IMR-90 (cell line): ENCODE measurements at regions not wholly inside any gene's neighbourhood (a gene's known extent, or its start where the extent isn't known, plus 50 kb on each side); places are given as distances from the start of the nearest gene placed in this dataset.

Experiments used
- ATAC-seq: fragments of 200-7000 bp; cut with Tn5 transposase; 2 replicates; pipeline ENCODE4 v1.9.1; 2020; ENCODE audit warnings: low read depth, mild to moderate bottlenecking, moderate library complexity
- BruUV-seq: library from RNA; stranded (reverse); fragments of 400-500 nt; replicated peaks from 2 replicates; lab custom pipeline; 2021; lab: Mats Ljungman, UMichigan
- CTCF ChIA-PET: fragments of 300-600 bp; formaldehyde crosslinking; extraction: SDS; loops from one replicate; lab custom pipeline; 2021; ENCODE audit warnings: antibody characterized with exemption; lab: Yijun Ruan, JAX
- POLR2A ChIA-PET: fragments of 300-600 bp; sonication (Branson Sonifier 250); formaldehyde crosslinking; loops from one replicate; lab custom pipeline; 2022; ENCODE audit warnings: antibody characterized with exemption; ENCODE audit not compliant: unreplicated experiment; lab: Charles Lee
- DNase-seq: peaks from one replicate; pipeline ENCODE4 v3.0.0; 2013
- H2AFZ ChIP-seq: replicated peaks from 2 replicates; pipeline ENCODE3; 2013; ENCODE audit warnings: low read length, mild to moderate bottlenecking; ENCODE audit not compliant: poor library complexity
- H2AK5ac ChIP-seq: 2 replicates; pipeline ENCODE4 v1.6.1; 2013; ENCODE audit warnings: low read depth, low read length, inconsistent platforms
- H2AK9ac ChIP-seq: replicated peaks from 2 replicates; pipeline ENCODE3; 2013; ENCODE audit warnings: mild to moderate bottlenecking, low read depth, low read length, moderate library complexity; ENCODE audit not compliant: poor library complexity
- H2BK120ac ChIP-seq: 2 replicates; pipeline ENCODE4 v1.6.1; 2013; ENCODE audit warnings: low read depth, low read length, inconsistent platforms
- H2BK15ac ChIP-seq: 3 replicates; pipeline ENCODE4 v1.6.1; 2013; ENCODE audit warnings: low read depth, low read length, inconsistent platforms
- H2BK20ac ChIP-seq: 2 replicates; pipeline ENCODE4 v1.6.1; 2013; ENCODE audit warnings: low read depth, mild to moderate bottlenecking, inconsistent platforms, low read length, moderate library complexity
- H2BK5ac ChIP-seq: 2 replicates; pipeline ENCODE4 v1.6.1; 2013; ENCODE audit warnings: mild to moderate bottlenecking, low read depth, low read length, inconsistent platforms; ENCODE audit not compliant: poor library complexity, severe bottlenecking
- H3K14ac ChIP-seq: replicated peaks from 2 replicates; pipeline ENCODE4 v1.6.1; 2013; ENCODE audit warnings: low read depth, low read length, inconsistent platforms
- H3K18ac ChIP-seq: 2 replicates; pipeline ENCODE4 v1.6.1; 2013; ENCODE audit warnings: low read depth, low read length, control low read depth
- H3K23ac ChIP-seq: 2 replicates; pipeline ENCODE4 v1.6.1; 2013; ENCODE audit warnings: low read depth, low read length, inconsistent platforms
- H3K27ac ChIP-seq: 2 replicates; pipeline ENCODE4 v1.5.1; 2013; ENCODE audit warnings: mild to moderate bottlenecking, control low read depth, low read length; ENCODE audit not compliant: insufficient read depth
- H3K27me3 ChIP-seq: 2 replicates; pipeline ENCODE4 v1.6.1; 2013; ENCODE audit warnings: low read length; ENCODE audit not compliant: control insufficient read depth, insufficient read depth
- H3K36me3 ChIP-seq: 2 replicates; pipeline ENCODE4 v1.6.1; 2013; ENCODE audit warnings: low read length, mixed read lengths; ENCODE audit not compliant: control insufficient read depth, insufficient read depth
- H3K4ac ChIP-seq: 2 replicates; pipeline ENCODE4 v1.6.1; 2013; ENCODE audit warnings: low read depth, low read length, inconsistent platforms
- H3K4me1 ChIP-seq: 2 replicates; pipeline ENCODE4 v1.6.1; 2013; ENCODE audit warnings: low read length, mixed read lengths; ENCODE audit not compliant: control insufficient read depth, insufficient read depth
- H3K4me2 ChIP-seq: 2 replicates; pipeline ENCODE4 v1.6.1; 2013; ENCODE audit warnings: low read depth, mild to moderate bottlenecking, control low read depth, low read length, moderate library complexity
- H3K4me3 ChIP-seq: 2 replicates; pipeline ENCODE4 v1.5.1; 2013; ENCODE audit warnings: low read depth, mild to moderate bottlenecking, control low read depth, low read length, moderate library complexity; ENCODE audit not compliant: insufficient read depth
- H3K56ac ChIP-seq: 2 replicates; pipeline ENCODE4 v1.6.1; 2013; ENCODE audit warnings: low read length, inconsistent platforms; ENCODE audit not compliant: insufficient read depth; ENCODE audit errors: extremely low read depth
- H3K79me1 ChIP-seq, 2 experiments: 2 replicates each; pipeline ENCODE4 v1.6.1; 2013; ENCODE audit warnings: low read length in 2 of 2, inconsistent platforms in 1 of 2, low read depth in 1 of 2
- H3K9ac ChIP-seq: 2 replicates; pipeline ENCODE4 v1.6.1; 2013; ENCODE audit warnings: low read depth, low read length, control low read depth
- H3K9me1 ChIP-seq: 2 replicates; pipeline ENCODE4 v1.6.1; 2013; ENCODE audit warnings: low read length, inconsistent platforms; ENCODE audit not compliant: insufficient read depth
- H3K9me3 ChIP-seq: 2 replicates; pipeline ENCODE4 v1.6.1; 2013; ENCODE audit warnings: low read length; ENCODE audit not compliant: control insufficient read depth, insufficient read depth
- H4K20me1 ChIP-seq: 2 replicates; pipeline ENCODE4 v1.6.1; 2013; ENCODE audit warnings: low read length, inconsistent platforms; ENCODE audit not compliant: insufficient read depth
- H4K5ac ChIP-seq: 2 replicates; pipeline ENCODE4 v1.6.1; 2013; ENCODE audit warnings: mild to moderate bottlenecking, low read depth, low read length, control low read depth
- H4K8ac ChIP-seq, 2 experiments: 2 replicates each; pipeline ENCODE4 v1.6.1; 2013; ENCODE audit warnings: low read depth in 2 of 2, low read length in 2 of 2, control low read depth in 1 of 2, inconsistent platforms in 1 of 2
- H4K91ac ChIP-seq: 2 replicates; pipeline ENCODE4 v1.6.1; 2013; ENCODE audit warnings: low read depth, low read length, inconsistent platforms; ENCODE audit not compliant: insufficient read depth
- BHLHE40 ChIP-seq: fragments of 150-350 bp; IDR thresholded peaks from 2 replicates; pipeline ENCODE4 v1.6.1; 2016; ENCODE audit warnings: mild to moderate bottlenecking, low read depth, low read length
- CEBPB ChIP-seq: IDR thresholded peaks from 2 replicates; pipeline ENCODE4 v1.6.1; 2012; ENCODE audit warnings: low read depth, low read length, improper control_type of control experiment
- CHD1 ChIP-seq: IDR thresholded peaks from 2 replicates; pipeline ENCODE4 v1.6.1; 2012; ENCODE audit warnings: low read depth, low read length, improper control_type of control experiment
- CTCF ChIP-seq: conservative IDR thresholded peaks from 2 replicates; pipeline ENCODE4 v1.5.1; 2012; ENCODE audit warnings: mild to moderate bottlenecking, low read depth, low read length, improper control_type of control experiment
- ELK1 ChIP-seq: fragments of 150-350 bp; IDR thresholded peaks from 2 replicates; pipeline ENCODE4 v1.6.1; 2016; ENCODE audit warnings: low read depth, mild to moderate bottlenecking, low read length, moderate library complexity, borderline replicate concordance
- FOS ChIP-seq: fragments of 150-350 bp; IDR thresholded peaks from 2 replicates; pipeline ENCODE4 v1.6.1; 2016; ENCODE audit warnings: low read depth, low read length
- MAFK ChIP-seq: IDR thresholded peaks from 2 replicates; pipeline ENCODE4 v1.6.1; 2012; ENCODE audit warnings: low read depth, low read length, improper control_type of control experiment
- MAZ ChIP-seq: IDR thresholded peaks from 2 replicates; pipeline ENCODE4 v1.6.1; 2012; ENCODE audit warnings: low read depth, mild to moderate bottlenecking, low read length, improper control_type of control experiment, moderate library complexity, borderline replicate concordance
- MXI1 ChIP-seq: IDR thresholded peaks from 2 replicates; pipeline ENCODE4 v1.6.1; 2012; ENCODE audit warnings: low read depth, mild to moderate bottlenecking, low read length, moderate library complexity, borderline replicate concordance
- NFE2L2 ChIP-seq: fragments of 150-350 bp; IDR thresholded peaks from 2 replicates; pipeline ENCODE4 v1.6.1; 2016; ENCODE audit warnings: low read depth, mild to moderate bottlenecking, low read length
- POLR2A ChIP-seq: IDR thresholded peaks from 2 replicates; pipeline ENCODE4 v1.6.1; 2012; ENCODE audit warnings: mild to moderate bottlenecking, low read depth, low read length
- RAD21 ChIP-seq: IDR thresholded peaks from 2 replicates; pipeline ENCODE4 v1.6.1; 2012; ENCODE audit warnings: low read length, improper control_type of control experiment
- RCOR1 ChIP-seq: IDR thresholded peaks from 2 replicates; pipeline ENCODE4 v1.6.1; 2012; ENCODE audit warnings: mild to moderate bottlenecking, low read length, improper control_type of control experiment; ENCODE audit not compliant: insufficient replicate concordance
- RFX5 ChIP-seq: IDR thresholded peaks from 2 replicates; pipeline ENCODE4 v1.8.0; 2012; ENCODE audit warnings: low read depth, mild to moderate bottlenecking, low read length, moderate library complexity
- SMC3 ChIP-seq: fragments of 150-350 bp; IDR thresholded peaks from 2 replicates; pipeline ENCODE4 v1.6.1; 2016; ENCODE audit warnings: low read depth, mild to moderate bottlenecking, antibody characterized with exemption, low read length, moderate library complexity
- WGBS, 2 experiments: methylation state at CpG; one replicate each; pipeline versions ENCODE4 v1.1.5 to v1.1.7; 2013; ENCODE audit warnings: missing lambda C conversion rate in 2 of 2; ENCODE audit not compliant: insufficient read length in 1 of 2; ENCODE audit errors: extremely low coverage in 2 of 2; 5-methylcytosine and 5-hydroxymethylcytosine counted together
- dilution Hi-C: fragments of 300-500 bp; cut with HindIII; formaldehyde crosslinking; loops from one replicate; pipeline ENCODE4 v1.14.3; 2018; ENCODE audit warnings: low sequenced_read_pairs; ENCODE audit not compliant: unreplicated experiment
- in situ Hi-C: fragments of 300-500 bp; cut with MboI; formaldehyde crosslinking; loops from 3 replicates; pipeline ENCODE4 v1.14.3; 2019; ENCODE audit warnings: low sequenced_read_pairs, inconsistent platforms, mixed read lengths
- intact Hi-C: fragments of 100-400 bp; cut with micrococcal nuclease; formaldehyde crosslinking; loops from 2 replicates; pipeline ENCODE4 v1.10.0; 2022
- TF ChIP-seq, protein P1 (sequence below): fragments of 150-350 bp; IDR thresholded peaks from 2 replicates; pipeline ENCODE4 v1.6.1; 2017; ENCODE audit warnings: mild to moderate bottlenecking, antibody characterized with exemption, low read length, low read depth

DNA sequence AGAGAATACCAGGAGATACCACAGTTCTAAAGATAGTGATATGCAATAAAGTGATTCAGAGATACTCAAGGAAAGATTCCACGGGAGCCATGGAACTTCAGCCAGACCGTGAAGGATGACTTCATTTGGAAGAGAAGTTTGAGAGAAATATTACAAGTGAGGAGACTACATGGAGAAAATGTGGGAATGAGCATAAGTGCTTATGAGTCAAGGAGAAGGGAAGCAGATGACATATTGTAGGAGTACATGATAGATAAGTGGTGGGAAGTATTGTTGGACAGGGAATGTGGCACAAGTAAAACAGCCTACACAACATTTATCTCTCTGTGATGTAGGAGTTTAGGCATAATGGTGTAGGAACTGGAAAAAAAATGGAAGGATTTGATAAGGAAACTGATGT, 122.1 kb upstream of the FBXL17 start:
- Histone ChIP-seq H3K18ac (no peak overlapping the region), H3K79me1 (no peaks in the 10 kb centered on the region), H3K4me2 (no peak overlapping the region), H2AK5ac (no peak overlapping the region), H3K9me3 (no peaks in the 10 kb centered on the region), H2AFZ (no peak overlapping the region), H3K4me1 (no peaks in the 10 kb centered on the region), H3K27me3 (no peaks in the 10 kb centered on the region), H3K23ac (no peak overlapping the region), H2BK20ac (no peak overlapping the region), H4K20me1 (no peaks in the 10 kb centered on the region), H3K9ac (no peak overlapping the region), H3K56ac (no peak overlapping the region), H2AK9ac (no peak overlapping the region), H2BK120ac (no peak overlapping the region), H3K4me3 (no peak overlapping the region), H3K4ac (no peak overlapping the region), H2BK15ac (no peak overlapping the region), H4K8ac (no peak overlapping the region), H3K14ac (no peak overlapping the region), H4K5ac (no peak overlapping the region), H3K36me3 (no peaks in the 10 kb centered on the region), H2BK5ac (no peak overlapping the region), H3K27ac (no peak overlapping the region), H3K9me1 (no peaks in the 10 kb centered on the region), H4K91ac (no peak overlapping the region)
- DNase-seq (no peak), ATAC-seq (no peak)
- TF ChIP-seq CTCF (no peak), NFE2L2 (no peak), RFX5 (no peak), RCOR1 (no peak), MAFK (no peak), FOS (no peak), ELK1 (no peak), MXI1 (no peak), POLR2A (no peak), RAD21 (no peak), BHLHE40 (no peak), CHD1 (no peak), MAZ (no peak), CEBPB (no peak), SMC3 (no peak)
- TF ChIP-seq, protein P1, sequence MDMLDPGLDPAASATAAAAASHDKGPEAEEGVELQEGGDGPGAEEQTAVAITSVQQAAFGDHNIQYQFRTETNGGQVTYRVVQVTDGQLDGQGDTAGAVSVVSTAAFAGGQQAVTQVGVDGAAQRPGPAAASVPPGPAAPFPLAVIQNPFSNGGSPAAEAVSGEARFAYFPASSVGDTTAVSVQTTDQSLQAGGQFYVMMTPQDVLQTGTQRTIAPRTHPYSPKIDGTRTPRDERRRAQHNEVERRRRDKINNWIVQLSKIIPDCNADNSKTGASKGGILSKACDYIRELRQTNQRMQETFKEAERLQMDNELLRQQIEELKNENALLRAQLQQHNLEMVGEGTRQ = no peak
- ChIA-PET POLR2A (no interaction called here), CTCF (no interaction called here)
- no TSS peak for BruUV-seq
- in situ Hi-C loops (no loop called here), dilution Hi-C loops (no loop called here), intact Hi-C loops (no loop called here)
- WGBS, 2 experiments = 60% methylated on average over 2 of the region's 2 CpGs; no CpG with 5 or more reads in 1 of the 2 experiments
